HUES64 (cell line): ENCODE measurements at regions not wholly inside any gene's neighbourhood (a gene's known extent, or its start where the extent isn't known, plus 50 kb on each side); places are given as distances from the start of the nearest gene placed in this dataset.

Source experiments
- H3K27ac ChIP-seq: 2 replicates; pipeline ENCODE4 v1.7.0; 2013; ENCODE audit warnings: low read depth, low read length, inconsistent platforms
- H3K27me3 ChIP-seq: 2 replicates; pipeline ENCODE4 v1.6.1; 2013; ENCODE audit warnings: mild to moderate bottlenecking, low read length; ENCODE audit not compliant: insufficient read depth
- H3K36me3 ChIP-seq: 2 replicates; pipeline ENCODE4 v1.6.1; 2013; ENCODE audit warnings: mild to moderate bottlenecking, low read length; ENCODE audit not compliant: insufficient read depth
- H3K4me1 ChIP-seq: 2 replicates; pipeline ENCODE4 v1.6.1; 2013; ENCODE audit warnings: mild to moderate bottlenecking, low read length, moderate library complexity; ENCODE audit not compliant: insufficient read depth
- H3K4me3 ChIP-seq: 2 replicates; pipeline ENCODE4 v1.5.1; 2013; ENCODE audit warnings: mild to moderate bottlenecking, low read length, moderate library complexity
- H3K9ac ChIP-seq: 2 replicates; pipeline ENCODE4 v1.6.1; 2013; ENCODE audit warnings: mild to moderate bottlenecking, low read depth, low read length
- H3K9me3 ChIP-seq: 2 replicates; pipeline ENCODE4 v1.6.1; 2013; ENCODE audit warnings: low read depth, low read length; ENCODE audit not compliant: insufficient read depth
- WGBS: fragments of 150-250, 120-280 bp; methylation state at CpG from one replicate; pipeline ENCODE4 v1.1.7; 2013; ENCODE audit warnings: missing lambda C conversion rate; 5-methylcytosine and 5-hydroxymethylcytosine counted together

DNA sequence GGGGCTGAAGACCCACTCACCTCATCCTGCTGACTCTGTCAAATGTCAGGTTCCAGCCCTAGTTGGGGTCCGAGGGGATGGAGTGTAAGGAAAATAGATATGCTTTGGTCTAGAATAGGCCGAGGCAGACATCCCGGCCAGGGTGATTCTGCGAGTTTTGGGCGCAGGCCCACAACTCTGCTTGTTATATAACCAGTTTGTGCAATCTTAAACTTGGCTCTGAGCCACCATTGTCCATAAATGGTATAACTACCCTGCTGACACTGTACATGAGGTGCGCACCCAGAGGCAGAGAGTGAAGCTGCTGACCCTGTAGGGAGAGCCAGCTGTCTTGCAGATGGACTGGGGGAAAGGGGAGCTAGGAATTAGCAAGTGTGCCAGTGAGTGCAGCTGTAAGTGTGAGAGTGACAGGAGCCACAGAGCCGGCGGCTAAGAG is 1388.8 kb downstream of the AMY1C start:
- WGBS = 93% methylated on average over 8 of the region's 8 CpGs

DNA sequence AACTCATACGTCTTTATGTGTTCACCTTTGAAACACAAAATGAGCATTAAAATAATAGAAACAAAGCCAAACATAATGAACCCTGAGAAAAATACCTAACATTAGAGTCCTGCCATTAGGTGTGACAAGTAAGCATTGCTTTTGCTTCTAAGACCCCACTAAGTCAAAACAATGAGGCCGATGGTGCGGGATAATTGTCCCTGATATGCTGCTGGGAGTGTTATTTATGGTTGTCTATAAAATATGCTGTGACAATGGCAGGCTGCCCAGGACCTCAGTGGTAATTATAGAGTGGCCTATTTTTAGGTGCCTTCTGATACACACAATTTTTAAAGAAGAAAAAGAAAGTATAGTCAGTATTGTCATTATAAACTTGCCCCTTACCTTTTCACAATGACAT is 1423.1 kb downstream of the AMY1C start:
- H3K27me3 ChIP-seq = no peaks in the 10 kb centered on the region
- H3K36me3 ChIP-seq = no peaks in the 10 kb centered on the region
- peaks cover 10% of the 10 kb centered on the region for H3K4me1 ChIP-seq
- H3K9me3 ChIP-seq = no peaks in the 10 kb centered on the region
- H3K4me3 ChIP-seq = no peak overlapping the region
- WGBS = 96% methylated on average over 3 of the region's 3 CpGs
- no peak overlapping the region for H3K9ac ChIP-seq
- no peak overlapping the region for H3K27ac ChIP-seq

More for the DNA sequence above, 1388.8 kb downstream of the AMY1C start:
- Histone ChIP-seq H3K36me3 (no peaks in the 10 kb centered on the region), H3K27me3 (no peaks in the 10 kb centered on the region), H3K4me1 (no peaks in the 10 kb centered on the region), H3K9me3 (no peaks in the 10 kb centered on the region), H3K9ac (no peak overlapping the region), H3K4me3 (no peak overlapping the region), H3K27ac (no peak overlapping the region)

DNA sequence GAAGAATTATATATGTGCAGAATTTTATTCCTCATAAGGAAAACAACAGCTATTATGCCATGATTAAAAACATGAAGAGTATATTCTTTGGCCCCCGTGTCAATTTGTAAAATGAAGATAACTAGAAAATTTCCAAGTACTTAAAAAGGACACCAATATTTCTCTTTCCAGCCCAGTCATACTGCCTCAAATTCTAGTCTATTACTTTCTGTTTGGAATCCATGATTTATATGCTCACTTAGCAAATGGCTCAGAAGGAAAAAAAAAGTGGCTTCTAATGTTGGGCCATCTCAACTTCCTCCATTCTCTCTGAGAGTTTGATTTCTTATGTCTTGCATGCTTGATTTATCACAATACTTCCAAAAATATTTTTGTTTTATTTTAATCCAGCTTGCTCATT is 1431.1 kb downstream of the AMY1C start:
- no peak overlapping the region for H3K27ac ChIP-seq
- H3K4me1 ChIP-seq = no peaks in the 10 kb centered on the region
- H3K36me3 ChIP-seq = no peaks in the 10 kb centered on the region
- 83% methylated on average over 1 of the region's 1 CpG for WGBS
- no peak overlapping the region for H3K4me3 ChIP-seq
- no peak overlapping the region for H3K9ac ChIP-seq
- H3K9me3 ChIP-seq = no peaks in the 10 kb centered on the region
- no peaks in the 10 kb centered on the region for H3K27me3 ChIP-seq

DNA sequence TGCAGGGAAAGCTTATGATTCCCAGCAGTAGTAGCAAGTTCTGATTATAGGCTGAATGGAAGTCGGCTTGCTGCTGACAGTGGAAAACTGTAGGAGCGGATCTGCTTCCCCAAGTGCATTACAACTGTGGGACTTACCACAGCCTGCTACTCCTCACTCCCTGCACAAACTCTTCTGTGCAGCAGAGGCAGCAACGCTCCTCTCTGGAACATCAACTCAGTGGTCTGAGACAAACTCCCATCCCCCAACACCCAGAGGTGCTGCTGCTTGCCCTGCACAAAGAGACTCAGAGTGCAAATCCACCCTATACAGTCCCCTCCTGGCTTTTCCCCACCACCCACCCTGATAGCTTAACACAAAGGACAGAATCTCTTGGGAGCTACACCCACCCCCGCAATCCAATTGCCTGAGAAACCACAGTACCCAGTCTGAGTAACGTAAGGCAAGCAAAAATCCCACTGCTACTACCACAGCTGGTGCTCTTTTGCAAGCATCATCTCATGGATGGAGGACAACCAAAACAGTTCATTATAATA is 1455.2 kb downstream of the AMY1C start:
- 91% methylated on average over 5 of the region's 5 CpGs for WGBS
- H3K27ac ChIP-seq = no peak overlapping the region

DNA sequence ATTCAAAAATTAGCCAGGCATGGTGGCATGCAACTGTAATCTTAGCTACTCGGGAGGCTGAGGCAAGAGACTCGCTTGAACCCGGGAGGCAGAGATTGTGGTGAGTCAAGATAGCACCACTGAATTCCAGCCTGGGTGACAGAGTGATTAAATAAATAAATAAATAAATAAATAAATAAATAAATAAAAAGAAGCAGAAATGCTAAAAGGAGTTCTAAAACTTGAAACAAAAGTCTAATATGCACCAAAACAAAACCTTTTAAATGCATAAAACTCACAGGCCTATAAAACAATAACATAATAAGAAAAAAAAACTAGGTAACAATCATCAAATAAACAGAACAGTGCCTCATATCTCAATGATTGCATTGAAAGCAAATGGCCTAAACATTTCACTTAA is 1458.9 kb downstream of the AMY1C start:
- Histone ChIP-seq H3K27me3 (no peaks in the 10 kb centered on the region), H3K9me3 (no peaks in the 10 kb centered on the region), H3K36me3 (no peaks in the 10 kb centered on the region), H3K4me1 (no peaks in the 10 kb centered on the region), H3K4me3 (no peak overlapping the region), H3K27ac (no peak overlapping the region), H3K9ac (no peak overlapping the region)
- 100% methylated on average over 3 of the region's 3 CpGs for WGBS

More for the DNA sequence above, 1455.2 kb downstream of the AMY1C start:
- no peaks in the 10 kb centered on the region for H3K36me3 ChIP-seq
- H3K4me3 ChIP-seq = no peak overlapping the region
- no peak overlapping the region for H3K9ac ChIP-seq
- no peaks in the 10 kb centered on the region for H3K27me3 ChIP-seq
- no peaks in the 10 kb centered on the region for H3K9me3 ChIP-seq
- no peaks in the 10 kb centered on the region for H3K4me1 ChIP-seq

DNA sequence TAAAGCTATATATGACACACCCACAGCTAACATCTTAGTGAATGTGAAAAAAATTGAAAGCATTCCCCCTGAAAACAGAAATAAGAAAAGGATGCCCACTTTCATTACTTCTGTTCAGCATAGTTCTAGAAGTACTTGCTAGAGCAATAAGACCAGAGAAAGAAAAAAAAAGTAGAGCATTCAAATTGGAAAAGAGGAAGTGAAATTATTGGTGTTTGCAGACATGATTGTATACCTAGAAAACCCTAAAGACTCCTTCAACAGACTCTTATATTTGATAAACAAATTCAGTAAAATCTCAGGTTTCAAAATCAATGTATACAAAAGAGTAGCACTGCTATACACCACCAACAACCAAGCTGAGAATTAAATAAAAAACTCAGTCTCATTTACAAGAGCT is 1461.0 kb downstream of the AMY1C start:
- Histone ChIP-seq H3K4me1 (no peaks in the 10 kb centered on the region), H3K27me3 (no peaks in the 10 kb centered on the region), H3K4me3 (no peak overlapping the region), H3K27ac (no peak overlapping the region), H3K36me3 (no peaks in the 10 kb centered on the region), H3K9me3 (no peaks in the 10 kb centered on the region), H3K9ac (no peak overlapping the region)

DNA sequence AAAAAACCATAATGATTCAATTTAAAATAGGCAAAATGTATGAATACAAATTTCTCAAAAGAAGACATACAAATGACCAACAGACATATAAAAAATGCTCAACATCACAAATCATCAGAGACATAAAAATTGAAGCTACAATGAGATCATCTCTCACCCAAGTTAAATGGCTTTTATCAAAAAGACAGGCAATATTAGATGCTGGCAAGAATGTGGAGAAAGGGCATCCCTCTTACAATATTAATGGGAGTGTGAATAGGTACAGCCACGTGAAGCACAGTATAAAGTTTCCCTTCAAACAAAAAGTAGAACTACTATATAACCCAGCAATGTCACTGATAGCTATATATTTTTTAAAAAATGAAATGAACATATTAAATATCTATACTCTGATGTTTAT is 1481.7 kb downstream of the AMY1C start:
- H3K36me3 ChIP-seq = no peaks in the 10 kb centered on the region
- H3K27me3 ChIP-seq = no peaks in the 10 kb centered on the region
- H3K4me3 ChIP-seq = no peak overlapping the region
- H3K4me1 ChIP-seq = no peaks in the 10 kb centered on the region
- no peak overlapping the region for H3K9ac ChIP-seq
- no CpG with 5 or more reads among the region's 1 CpG for WGBS
- no peak overlapping the region for H3K27ac ChIP-seq
- peaks cover 9% of the 10 kb centered on the region for H3K9me3 ChIP-seq

DNA sequence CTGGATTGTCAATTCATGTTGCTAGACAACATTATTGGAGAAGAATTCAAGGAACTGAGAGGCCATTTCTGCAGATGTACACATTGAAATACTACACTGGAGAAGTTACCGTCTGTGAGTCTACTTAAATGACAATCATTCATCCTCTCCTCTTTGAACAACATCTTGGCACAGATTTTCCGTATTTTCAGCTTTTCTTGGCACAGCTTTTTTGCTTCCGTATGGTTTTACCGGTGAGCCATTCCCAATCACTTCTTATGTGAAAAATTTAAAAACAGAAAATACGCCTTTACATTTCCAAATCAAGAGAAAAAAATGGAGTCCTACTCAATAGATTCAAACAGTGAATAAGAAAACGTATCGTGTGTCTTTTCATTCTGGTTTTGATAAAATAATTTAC is 1493.7 kb downstream of the AMY1C start:
- no peaks in the 10 kb centered on the region for H3K36me3 ChIP-seq
- 93% methylated on average over 7 of the region's 7 CpGs for WGBS

DNA sequence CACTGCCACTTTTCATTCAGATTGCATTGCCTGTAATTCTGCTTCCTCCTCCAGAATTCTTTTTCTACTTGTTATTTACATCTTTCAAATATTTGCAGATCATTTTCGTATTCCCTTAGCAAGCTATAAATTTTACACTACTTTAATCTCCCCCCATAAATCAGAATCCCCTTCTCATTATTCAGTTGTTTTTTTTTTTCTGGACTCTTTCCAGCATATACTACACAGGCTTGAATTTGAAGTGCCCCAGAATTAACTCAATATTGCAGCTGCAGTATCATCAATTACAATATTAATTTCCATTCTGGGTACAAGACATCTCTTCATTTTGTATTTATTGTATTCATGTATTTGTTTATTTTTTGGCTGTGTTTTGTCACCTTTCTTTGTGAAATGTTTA is 1494.3 kb downstream of the AMY1C start:
- H3K36me3 ChIP-seq = no peaks in the 10 kb centered on the region

More for the DNA sequence above, 1493.7 kb downstream of the AMY1C start:
- no peaks in the 10 kb centered on the region for H3K27me3 ChIP-seq
- H3K4me1 ChIP-seq = no peaks in the 10 kb centered on the region
- H3K9me3 ChIP-seq = no peaks in the 10 kb centered on the region
- H3K9ac ChIP-seq = no peak overlapping the region
- H3K4me3 ChIP-seq = no peak overlapping the region
- H3K27ac ChIP-seq = no peak overlapping the region

DNA sequence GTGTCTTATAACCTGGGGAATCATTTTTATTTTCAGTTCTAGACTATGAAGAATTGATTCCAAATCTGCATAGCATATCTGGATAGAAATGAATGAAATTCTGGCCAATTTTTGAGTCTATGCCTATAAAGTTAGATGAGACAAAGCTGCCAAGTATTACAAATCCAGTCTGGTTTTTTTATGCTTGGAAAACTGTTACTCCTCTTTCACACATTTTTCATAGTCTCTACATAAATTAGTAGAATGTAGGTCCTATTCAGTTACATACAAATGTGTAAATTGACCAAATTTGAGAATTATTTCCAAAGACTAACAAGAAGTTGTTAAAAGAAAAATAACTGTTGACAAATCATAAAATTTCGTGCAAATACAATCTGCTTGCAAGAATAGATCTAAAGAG is 1505.2 kb downstream of the AMY1C start:
- Histone ChIP-seq H3K9me3 (no peaks in the 10 kb centered on the region), H3K27ac (no peak overlapping the region), H3K27me3 (no peaks in the 10 kb centered on the region), H3K36me3 (no peaks in the 10 kb centered on the region), H3K4me1 (no peaks in the 10 kb centered on the region), H3K9ac (no peak overlapping the region), H3K4me3 (no peak overlapping the region)
- WGBS = 100% methylated on average over 1 of the region's 1 CpG

More for the DNA sequence above, 1494.3 kb downstream of the AMY1C start:
- Histone ChIP-seq H3K27me3 (no peaks in the 10 kb centered on the region), H3K9me3 (no peaks in the 10 kb centered on the region), H3K27ac (no peak overlapping the region), H3K4me1 (no peaks in the 10 kb centered on the region), H3K4me3 (no peak overlapping the region), H3K9ac (no peak overlapping the region)
- 91% methylated on average over 1 of the region's 1 CpG for WGBS

DNA sequence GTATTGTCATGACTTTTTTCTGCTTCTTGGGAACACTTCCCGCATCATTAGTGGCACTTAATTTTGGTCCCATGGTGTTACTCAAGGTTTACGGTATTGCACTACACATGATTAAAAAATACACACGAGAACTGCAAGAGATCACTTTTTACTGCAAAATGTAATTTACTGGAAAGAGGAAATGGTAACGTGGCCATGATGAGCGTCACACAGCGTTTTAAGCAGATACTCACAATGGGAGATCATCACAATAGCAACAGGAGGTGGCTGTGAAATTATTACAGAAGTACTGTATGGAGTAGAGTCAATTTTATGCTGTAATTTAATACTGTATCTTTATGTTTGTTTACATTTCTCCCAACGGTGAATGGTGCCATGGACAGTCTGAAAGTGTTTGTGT is 1510.3 kb downstream of the AMY1C start:
- H3K9ac ChIP-seq = no peak overlapping the region
- no peak overlapping the region for H3K4me3 ChIP-seq
- no peaks in the 10 kb centered on the region for H3K4me1 ChIP-seq
- H3K27ac ChIP-seq = no peak overlapping the region
- peaks cover 7% of the 10 kb centered on the region; the same call in 1 of the 2 replicates for H3K9me3 ChIP-seq
- no peaks in the 10 kb centered on the region for H3K36me3 ChIP-seq
- H3K27me3 ChIP-seq = no peaks in the 10 kb centered on the region
- WGBS = 92% methylated on average over 6 of the region's 7 CpGs

DNA sequence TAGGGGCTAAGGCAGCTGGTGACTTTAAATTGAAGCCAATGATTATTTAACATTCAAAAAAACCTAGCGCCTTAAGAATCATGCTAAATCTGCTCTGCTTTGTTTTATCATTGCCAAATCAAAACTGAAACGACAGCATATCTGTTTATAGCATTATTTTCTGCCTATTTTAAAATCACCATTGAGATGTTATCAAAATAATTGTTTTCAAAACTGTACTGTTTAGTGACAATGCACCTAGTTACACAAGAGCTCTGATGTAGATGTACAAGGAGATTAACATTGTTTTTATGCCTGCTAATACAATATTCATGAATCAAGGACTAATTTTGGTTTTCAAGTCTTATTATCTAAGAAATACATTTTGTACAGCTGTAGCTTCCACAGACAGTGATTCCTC is 1521.3 kb downstream of the AMY1C start:
- H3K4me3 ChIP-seq = no peak overlapping the region
- H3K9me3 ChIP-seq = 0 out of 2 replicates have a peak, but pooled peaks cover 3% of the 10 kb centered on the region
- no peaks in the 10 kb centered on the region for H3K27me3 ChIP-seq
- H3K9ac ChIP-seq = no peak overlapping the region
- no peaks in the 10 kb centered on the region for H3K4me1 ChIP-seq
- WGBS = 88% methylated on average over 2 of the region's 2 CpGs
- H3K27ac ChIP-seq = no peak overlapping the region
- no peaks in the 10 kb centered on the region for H3K36me3 ChIP-seq
